ENCODE measurements at regions not wholly inside any gene's neighbourhood (a gene's known extent, or its start where the extent isn't known, plus 50 kb on each side); places are given as distances from the start of the nearest gene placed in this dataset.

GRCh38 chr6:168154263-168154917, 75.4 kb upstream of the FRMD1 start:
- no peaks in the 10 kb centered on the region for H3K36me3 ChIP-seq (replicated peaks in 1 of 2; ENCODE audit: control extremely low read depth in 1 of 2, control insufficient read depth in 1 of 2, extremely low read depth in 1 of 2, insufficient read depth in 2 of 2, low read length in 1 of 2)
- CTCF ChIA-PET = no interaction called here
- H3K4me1 ChIP-seq (ENCODE audit: control insufficient read depth in 2 of 2, insufficient read depth in 2 of 2, low read length in 2 of 2) = no peaks in the 10 kb centered on the region
- H3K4me3 Mint-ChIP-seq = no peak overlapping the region
- ATAC-seq (ENCODE audit: low read depth) (no peak), DNase-seq (no peak)
- peaks cover 0 to 6% (median 0%) of the 10 kb centered on the region in 3 donors for H3K9me3 ChIP-seq (ENCODE audit: control extremely low read depth in 1 of 3, control insufficient read depth in 2 of 3, insufficient read depth in 1 of 3, low read length in 2 of 3)
- H4K20me1 ChIP-seq (ENCODE audit: control insufficient read depth, insufficient read depth, low read length, poor library complexity, severe bottlenecking) = no peaks in the 10 kb centered on the region
- intact Hi-C loops (cut with micrococcal nuclease) = no loop called here
- no peaks in the 10 kb centered on the region for H3K9me3 Mint-ChIP-seq (ENCODE audit: insufficient read depth)
- H3K27ac Mint-ChIP-seq = no peak overlapping the region
- no peak overlapping the region for H3K9ac ChIP-seq (ENCODE audit: low read length)
- TF ChIP-seq CTCF (IDR thresholded peaks at IDR 0.05) = no peak
- TF ChIP-seq EZH2 (IDR thresholded peaks at IDR 0.05; ENCODE audit: borderline replicate concordance, insufficient read depth, low read depth, low read length, poor library complexity, severe bottlenecking) = no peak
- H3K4me1 Mint-ChIP-seq = no peaks in the 10 kb centered on the region
- no peak overlapping the region for H2AFZ ChIP-seq (ENCODE audit: insufficient read depth, low read depth, low read length, poor library complexity, severe bottlenecking)
- POLR2A ChIA-PET = no interaction called here
- no peak overlapping the region for H3K4me2 ChIP-seq (replicated peaks; ENCODE audit: low read depth, low read length, poor library complexity, severe bottlenecking)
- no peaks in the 10 kb centered on the region for H3K79me2 ChIP-seq (ENCODE audit: control insufficient read depth, insufficient read depth, low read length)
- peaks cover 7% of the 10 kb centered on the region for H3K27me3 Mint-ChIP-seq
- no peak overlapping the region for H3K27ac ChIP-seq (ENCODE audit: low read length in 2 of 2)
- no peak overlapping the region for H3K4me3 ChIP-seq (ENCODE audit: control extremely low read depth in 1 of 5, extremely low read depth in 1 of 5, insufficient read depth in 1 of 5, low read depth in 2 of 5, low read length in 4 of 5)
- no peaks in the 10 kb centered on the region for H3K27me3 ChIP-seq (replicated peaks in 1 of 4; ENCODE audit: control extremely low read depth in 1 of 4, control insufficient read depth in 3 of 4, insufficient read depth in 4 of 4, low read length in 3 of 4)
- 70% methylated on average over 7 of the region's 7 CpGs for WGBS (ENCODE audit: insufficient coverage)

GRCh38 chr6:168153553-168153952, 74.5 kb upstream of the FRMD1 start:
- WGBS (ENCODE audit: insufficient coverage) = 90% methylated on average over 4 of the region's 11 CpGs
- Histone ChIP-seq H3K4me3 (ENCODE audit: control extremely low read depth in 1 of 5, extremely low read depth in 1 of 5, insufficient read depth in 1 of 5, low read depth in 2 of 5, low read length in 4 of 5) (no peak overlapping the region), H3K9ac (ENCODE audit: low read length) (no peak overlapping the region), H3K36me3 (replicated peaks in 1 of 2; ENCODE audit: control extremely low read depth in 1 of 2, control insufficient read depth in 1 of 2, extremely low read depth in 1 of 2, insufficient read depth in 2 of 2, low read length in 1 of 2) (no peaks in the 10 kb centered on the region), H3K4me1 (ENCODE audit: control insufficient read depth in 2 of 2, insufficient read depth in 2 of 2, low read length in 2 of 2) (no peaks in the 10 kb centered on the region), H2AFZ (ENCODE audit: insufficient read depth, low read depth, low read length, poor library complexity, severe bottlenecking) (no peak overlapping the region), H3K79me2 (ENCODE audit: control insufficient read depth, insufficient read depth, low read length) (no peaks in the 10 kb centered on the region), H3K4me2 (replicated peaks; ENCODE audit: low read depth, low read length, poor library complexity, severe bottlenecking) (no peak overlapping the region), H4K20me1 (ENCODE audit: control insufficient read depth, insufficient read depth, low read length, poor library complexity, severe bottlenecking) (no peaks in the 10 kb centered on the region), H3K27ac (ENCODE audit: low read length in 2 of 2) (no peak overlapping the region), H3K27me3 (replicated peaks in 1 of 4; ENCODE audit: control extremely low read depth in 1 of 4, control insufficient read depth in 3 of 4, insufficient read depth in 4 of 4, low read length in 3 of 4) (no peaks in the 10 kb centered on the region), H3K9me3 (ENCODE audit: control extremely low read depth in 1 of 3, control insufficient read depth in 2 of 3, insufficient read depth in 1 of 3, low read length in 2 of 3) (peaks cover 0 to 6% (median 0%) of the 10 kb centered on the region in 3 donors)
- intact Hi-C loops (cut with micrococcal nuclease) = no loop called here
- H3K27ac Mint-ChIP-seq = no peak overlapping the region
- no peak for DNase-seq
- no peak for ATAC-seq (ENCODE audit: low read depth)
- H3K27me3 Mint-ChIP-seq = peaks cover 7% of the 10 kb centered on the region
- H3K4me3 Mint-ChIP-seq = no peak overlapping the region
- CTCF ChIA-PET = no interaction called here
- H3K9me3 Mint-ChIP-seq (ENCODE audit: insufficient read depth) = no peaks in the 10 kb centered on the region
- no peak for TF ChIP-seq CTCF (IDR thresholded peaks at IDR 0.05)
- TF ChIP-seq EZH2 (IDR thresholded peaks at IDR 0.05; ENCODE audit: borderline replicate concordance, insufficient read depth, low read depth, low read length, poor library complexity, severe bottlenecking) = no peak
- POLR2A ChIA-PET = no interaction called here
- H3K4me1 Mint-ChIP-seq = no peaks in the 10 kb centered on the region
